H4 (cell line): ENCODE measurements at regions not wholly inside any gene's neighbourhood (a gene's known extent, or its start where the extent isn't known, plus 50 kb on each side); places are given as distances from the start of the nearest gene placed in this dataset.

Source experiments
- DNase-seq: peaks from one replicate; pipeline ENCODE4 v3.0.0-alpha.2; 2015; ENCODE audit warnings: low spot score

DNA sequence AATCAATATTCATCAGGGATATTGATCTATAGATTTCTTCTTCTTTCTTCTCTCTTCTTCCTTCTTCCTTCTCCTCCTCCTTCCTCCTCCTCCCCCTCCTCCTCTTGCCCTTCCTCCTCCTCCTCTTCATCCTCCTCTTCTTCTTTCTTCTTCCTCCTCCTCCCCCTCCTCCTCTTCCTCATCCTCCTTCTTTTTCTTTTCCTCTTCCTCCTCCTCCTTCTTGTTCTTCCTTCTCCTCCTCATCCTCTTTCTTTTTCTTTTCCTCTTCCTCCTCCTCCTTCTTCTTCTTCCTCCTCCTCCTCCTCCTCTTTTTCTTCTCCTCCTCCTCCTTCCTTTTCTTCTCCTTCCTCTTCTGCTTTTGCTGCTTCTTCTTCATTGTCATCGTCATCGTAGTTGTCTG lies 52.4 kb upstream of the SERINC1 start:
- no peak for DNase-seq

- DNase-seq = peak; percentile 31
These were observed 58.9 kb upstream of the SERINC1 start for GRCh38 chr6:122530440-122531046.

- no peak for DNase-seq
These were observed 61.9 kb upstream of the PKIB start for GRCh38 chr6:122548281-122548680.

DNA sequence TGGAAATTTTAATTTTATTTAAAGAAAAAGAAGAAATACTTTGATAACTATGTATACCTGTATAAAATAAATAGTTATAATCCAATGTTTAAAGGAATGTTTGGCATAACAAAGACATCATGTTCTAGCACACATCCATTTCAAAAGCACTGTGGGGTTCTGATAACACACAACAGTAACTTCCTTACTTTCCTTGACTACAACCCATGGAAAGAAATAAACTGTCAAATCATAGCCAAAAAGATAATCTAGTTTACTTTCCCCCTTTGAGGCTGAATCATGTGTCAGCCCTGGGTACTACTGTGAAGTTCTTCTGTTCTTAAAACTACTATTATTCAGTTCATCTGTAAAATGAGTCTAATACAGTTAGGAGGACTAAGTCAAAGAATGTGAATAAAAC lies 61.4 kb upstream of the PKIB start:
- DNase-seq = no peak

DNA sequence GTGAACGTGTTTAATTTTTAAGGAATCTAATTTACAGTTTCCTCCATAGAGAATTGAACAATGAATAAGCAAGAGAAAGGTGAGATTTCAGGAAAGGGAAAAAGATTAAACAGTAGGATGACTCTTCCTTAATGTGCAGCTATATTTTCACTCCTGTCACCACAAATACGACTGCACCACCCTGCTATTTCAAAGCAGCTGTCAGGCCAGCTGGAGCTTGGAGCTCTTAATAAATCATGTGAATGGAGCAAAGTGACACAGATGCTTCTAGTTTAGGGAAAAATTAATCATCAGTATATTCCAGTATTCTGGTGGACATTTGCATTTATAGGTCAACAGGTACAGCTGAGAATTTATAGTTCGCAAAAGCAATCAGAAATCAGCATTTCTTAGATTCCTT lies 56.5 kb upstream of the PKIB start:
- no peak for DNase-seq

DNA sequence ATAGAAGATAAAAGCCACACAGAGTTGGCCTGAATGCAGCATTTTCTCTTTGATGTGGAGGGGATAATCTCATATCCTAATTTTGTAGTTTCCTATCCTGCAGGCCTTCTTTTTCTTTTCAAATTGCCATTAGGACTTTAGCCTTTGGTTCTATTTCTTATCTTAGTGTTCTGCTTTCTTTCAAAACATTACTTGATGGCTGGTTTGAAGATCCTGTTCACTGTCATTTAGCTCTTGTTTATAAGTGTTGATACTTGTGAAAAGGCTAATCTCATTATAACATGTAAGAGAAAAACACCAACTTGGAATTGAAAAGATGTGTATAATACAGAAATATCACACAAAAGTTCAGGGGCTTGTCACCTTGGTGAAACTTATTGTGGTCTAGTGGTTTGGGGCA lies 54.6 kb upstream of the PKIB start:
- DNase-seq = no peak

DNA sequence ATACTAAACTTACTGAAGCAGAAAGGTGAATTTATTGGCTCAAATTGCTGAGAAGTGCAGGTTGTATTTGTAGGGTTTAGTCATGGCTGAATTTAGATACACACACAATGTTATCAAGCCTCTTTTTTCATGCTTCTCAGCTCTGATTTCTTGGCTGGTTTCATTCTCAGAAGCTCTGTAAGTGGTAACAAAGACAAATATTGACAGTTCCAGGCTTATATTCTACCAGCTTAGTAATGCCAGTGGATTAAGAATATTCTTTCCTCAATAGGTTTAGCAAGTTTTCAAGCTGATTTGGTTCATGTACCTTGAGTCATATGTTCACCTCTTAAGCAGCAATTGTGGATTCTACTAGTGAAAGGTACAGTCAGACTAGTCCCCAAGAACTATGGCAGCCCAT lies 52.1 kb upstream of the PKIB start:
- no peak for DNase-seq
